Parathyroid adenoma (tissue), 2 donors: ENCODE measurements at regions not wholly inside any gene's neighbourhood (a gene's known extent, or its start where the extent isn't known, plus 50 kb on each side); places are given as distances from the start of the nearest gene placed in this dataset.

ENCODE experiments used
- H2AFZ ChIP-seq: fragments of 300-600 bp; sonication (generic); one replicate; pipeline ENCODE4 v1.7.0; 2017; ENCODE audit warnings: antibody characterized with exemption, mild to moderate bottlenecking
- H3K27ac ChIP-seq: fragments of 300-600 bp; sonication (generic); one replicate; pipeline ENCODE4 v1.7.0; 2017
- H3K27me3 ChIP-seq: fragments of 300-600 bp; sonication (generic); one replicate; pipeline ENCODE4 v1.7.0; 2017; ENCODE audit warnings: low read length; ENCODE audit not compliant: control insufficient read depth, insufficient read depth
- H3K36me3 ChIP-seq: fragments of 300-600 bp; sonication (generic); one replicate; pipeline ENCODE4 v1.7.0; 2017; ENCODE audit warnings: low read length; ENCODE audit not compliant: control insufficient read depth, insufficient read depth
- H3K4me1 ChIP-seq: fragments of 300-600 bp; sonication (generic); one replicate; pipeline ENCODE4 v1.7.0; 2017; ENCODE audit warnings: control low read depth
- H3K4me2 ChIP-seq: fragments of 300-600 bp; sonication (generic); one replicate; pipeline ENCODE4 v1.7.0; 2017; ENCODE audit warnings: low read length
- H3K4me3 ChIP-seq: fragments of 300-600 bp; sonication (generic); one replicate; pipeline ENCODE4 v1.7.0; 2017; ENCODE audit warnings: low read depth, low read length
- H3K79me2 ChIP-seq: fragments of 300-600 bp; sonication (generic); one replicate; pipeline ENCODE4 v1.7.0; 2017; ENCODE audit warnings: control low read depth
- H3K9ac ChIP-seq: fragments of 300-600 bp; sonication (generic); one replicate; pipeline ENCODE4 v1.7.0; 2017; ENCODE audit warnings: mild to moderate bottlenecking
- H3K9me3 ChIP-seq: fragments of 300-600 bp; sonication (generic); one replicate; pipeline ENCODE4 v1.7.0; 2017; ENCODE audit warnings: low read length; ENCODE audit not compliant: control insufficient read depth
- TF ChIP-seq, protein P1 (sequence below): fragments of 300-600 bp; sonication (generic); IDR thresholded peaks from one replicate; pipeline ENCODE4 v1.7.0; 2017; ENCODE audit warnings: antibody characterized with exemption, mild to moderate bottlenecking
- donor health status: primary hyperparathyroidism.

DNA sequence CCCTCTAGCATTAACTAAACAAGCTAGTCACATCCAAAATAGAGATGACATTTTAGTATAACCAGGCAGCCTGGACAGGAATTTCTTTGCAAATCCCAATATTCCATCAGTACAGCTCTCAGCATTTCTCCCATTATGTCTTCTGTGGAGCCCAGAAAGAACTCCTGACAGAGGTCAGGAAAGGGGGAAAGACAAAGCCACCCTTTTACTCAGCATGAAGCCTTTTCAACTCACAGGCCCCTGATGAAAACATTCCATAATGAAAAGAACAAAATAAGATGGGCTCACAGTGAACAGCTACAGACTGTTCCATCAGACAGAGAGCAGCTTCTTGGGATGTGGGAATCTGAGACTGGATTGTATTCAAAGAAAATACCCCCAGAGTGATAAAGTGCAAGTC lies 80.6 kb downstream of the TEX35 start:
- H3K4me2 ChIP-seq, result no peak overlapping the region
- H3K27ac ChIP-seq, result no peak overlapping the region
- H3K36me3 ChIP-seq, result no peaks in the 10 kb centered on the region
- H2AFZ ChIP-seq, result no peak overlapping the region
- H3K4me3 ChIP-seq, result no peak overlapping the region
- H3K9ac ChIP-seq, result no peak overlapping the region
- H3K9me3 ChIP-seq, result no peaks in the 10 kb centered on the region
- H3K4me1 ChIP-seq, result no peaks in the 10 kb centered on the region
- no peaks in the 10 kb centered on the region for H3K27me3 ChIP-seq
- H3K79me2 ChIP-seq, result no peaks in the 10 kb centered on the region
- TF ChIP-seq, protein P1, sequence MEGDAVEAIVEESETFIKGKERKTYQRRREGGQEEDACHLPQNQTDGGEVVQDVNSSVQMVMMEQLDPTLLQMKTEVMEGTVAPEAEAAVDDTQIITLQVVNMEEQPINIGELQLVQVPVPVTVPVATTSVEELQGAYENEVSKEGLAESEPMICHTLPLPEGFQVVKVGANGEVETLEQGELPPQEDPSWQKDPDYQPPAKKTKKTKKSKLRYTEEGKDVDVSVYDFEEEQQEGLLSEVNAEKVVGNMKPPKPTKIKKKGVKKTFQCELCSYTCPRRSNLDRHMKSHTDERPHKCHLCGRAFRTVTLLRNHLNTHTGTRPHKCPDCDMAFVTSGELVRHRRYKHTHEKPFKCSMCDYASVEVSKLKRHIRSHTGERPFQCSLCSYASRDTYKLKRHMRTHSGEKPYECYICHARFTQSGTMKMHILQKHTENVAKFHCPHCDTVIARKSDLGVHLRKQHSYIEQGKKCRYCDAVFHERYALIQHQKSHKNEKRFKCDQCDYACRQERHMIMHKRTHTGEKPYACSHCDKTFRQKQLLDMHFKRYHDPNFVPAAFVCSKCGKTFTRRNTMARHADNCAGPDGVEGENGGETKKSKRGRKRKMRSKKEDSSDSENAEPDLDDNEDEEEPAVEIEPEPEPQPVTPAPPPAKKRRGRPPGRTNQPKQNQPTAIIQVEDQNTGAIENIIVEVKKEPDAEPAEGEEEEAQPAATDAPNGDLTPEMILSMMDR, result no peak

DNA sequence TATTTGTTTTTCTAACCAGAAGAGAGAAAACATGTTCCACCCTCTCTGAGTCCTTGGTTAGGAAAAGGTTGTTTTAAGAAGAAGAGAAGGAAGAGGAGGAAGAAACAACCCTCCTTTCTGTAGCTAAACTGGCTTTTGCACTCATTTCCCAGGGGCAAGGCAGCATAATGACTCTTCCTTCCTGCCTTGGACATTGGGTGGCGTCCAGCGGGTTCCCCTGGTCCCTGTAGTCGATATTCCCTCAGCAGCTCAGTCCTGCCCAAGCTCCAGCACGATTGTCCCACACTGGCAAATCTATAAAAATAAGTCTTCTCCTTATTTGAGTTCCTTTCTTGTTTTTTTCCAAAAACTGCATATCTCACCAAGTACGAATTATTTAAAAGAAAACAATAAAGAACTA lies 81.2 kb downstream of the TEX35 start:
- no peak overlapping the region for H3K27ac ChIP-seq
- H3K36me3 ChIP-seq, result no peaks in the 10 kb centered on the region
- no peaks in the 10 kb centered on the region for H3K79me2 ChIP-seq
- no peaks in the 10 kb centered on the region for H3K4me1 ChIP-seq
- H3K27me3 ChIP-seq, result no peaks in the 10 kb centered on the region
- H2AFZ ChIP-seq, result no peak overlapping the region
- TF ChIP-seq, protein P1, result no peak
- H3K9ac ChIP-seq, result no peak overlapping the region
- H3K9me3 ChIP-seq, result no peaks in the 10 kb centered on the region
- H3K4me3 ChIP-seq, result no peak overlapping the region
- H3K4me2 ChIP-seq, result no peak overlapping the region

DNA sequence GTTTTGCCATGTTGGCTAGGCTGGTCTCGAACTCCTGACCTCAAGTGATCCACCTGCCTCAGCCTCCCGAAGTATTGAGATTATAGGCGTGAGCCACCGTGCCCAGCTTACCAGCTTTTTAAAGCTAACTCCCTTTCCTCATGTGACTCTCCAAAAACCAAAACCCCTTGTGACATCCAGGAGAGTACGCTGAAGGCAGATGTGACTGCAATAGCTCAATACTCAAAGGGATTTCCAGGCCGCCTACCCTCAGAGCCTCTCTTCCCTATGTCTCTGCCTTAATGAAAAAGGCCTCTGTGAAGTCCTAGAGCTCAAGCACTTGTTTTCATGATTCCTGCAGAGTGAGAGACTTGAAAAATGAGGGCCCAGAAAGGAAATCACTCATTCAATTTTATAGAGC lies 82.6 kb downstream of the TEX35 start:
- Histone ChIP-seq H3K4me3 (no peak overlapping the region), H3K79me2 (no peaks in the 10 kb centered on the region), H3K4me1 (no peaks in the 10 kb centered on the region), H3K9me3 (no peaks in the 10 kb centered on the region), H3K36me3 (no peaks in the 10 kb centered on the region), H3K27me3 (no peaks in the 10 kb centered on the region), H3K4me2 (no peak overlapping the region), H3K9ac (no peak overlapping the region), H3K27ac (no peak overlapping the region), H2AFZ (no peak overlapping the region)
- TF ChIP-seq, protein P1, result no peak

DNA sequence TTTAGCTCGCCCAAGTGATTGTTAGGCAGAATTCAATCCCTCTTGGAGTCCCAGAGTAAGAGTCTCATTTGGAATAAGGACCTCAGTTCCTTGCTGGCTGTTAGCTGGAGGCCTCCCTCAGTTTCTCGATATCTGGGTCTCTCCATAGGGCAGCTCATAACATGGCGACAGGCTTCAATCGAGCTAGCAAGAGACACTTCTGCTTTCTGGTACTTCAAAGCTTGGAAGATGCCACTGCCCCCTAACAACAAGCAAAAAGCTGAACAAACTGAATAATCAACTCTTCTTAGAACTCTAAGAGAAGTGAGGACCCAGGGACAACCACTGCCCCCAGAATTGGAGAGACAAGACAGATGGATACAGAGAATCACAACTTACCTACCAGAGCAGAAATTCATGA lies 86.2 kb downstream of the TEX35 start:
- TF ChIP-seq, protein P1, result no peak
- no peak overlapping the region for H3K9ac ChIP-seq
- H2AFZ ChIP-seq, result no peak overlapping the region
- no peaks in the 10 kb centered on the region for H3K36me3 ChIP-seq
- H3K4me3 ChIP-seq, result no peak overlapping the region
- no peaks in the 10 kb centered on the region for H3K9me3 ChIP-seq
- no peak overlapping the region for H3K27ac ChIP-seq
- no peak overlapping the region for H3K4me2 ChIP-seq
- H3K27me3 ChIP-seq, result no peaks in the 10 kb centered on the region
- no peaks in the 10 kb centered on the region for H3K79me2 ChIP-seq
- H3K4me1 ChIP-seq, result no peaks in the 10 kb centered on the region

DNA sequence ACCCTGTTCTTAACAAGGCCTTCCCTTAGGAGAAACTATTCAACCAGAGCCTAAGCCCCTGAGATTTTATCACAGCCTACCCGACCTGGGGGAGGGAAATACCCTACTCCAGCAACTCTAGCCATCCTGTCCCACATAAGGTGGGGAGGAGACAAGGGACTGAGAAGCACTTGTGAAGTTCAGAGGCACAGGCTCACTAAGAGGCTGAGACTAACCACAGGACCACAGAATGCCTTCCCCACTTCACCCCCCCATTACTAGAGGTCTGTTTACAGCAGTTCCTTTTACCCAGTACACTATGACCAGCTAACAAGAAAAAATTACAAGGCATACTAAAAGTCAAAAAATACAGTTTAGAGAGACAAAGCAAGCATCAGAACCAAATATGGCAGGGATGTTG lies 86.8 kb downstream of the TEX35 start:
- Histone ChIP-seq H3K79me2 (no peaks in the 10 kb centered on the region), H3K9me3 (no peaks in the 10 kb centered on the region), H2AFZ (no peak overlapping the region), H3K27ac (no peak overlapping the region), H3K4me2 (no peak overlapping the region), H3K4me1 (no peaks in the 10 kb centered on the region), H3K27me3 (no peaks in the 10 kb centered on the region), H3K4me3 (no peak overlapping the region), H3K9ac (no peak overlapping the region), H3K36me3 (no peaks in the 10 kb centered on the region)
- TF ChIP-seq, protein P1, result no peak
